HCT116 (cell line): ENCODE measurements at regions not wholly inside any gene's neighbourhood (a gene's known extent, or its start where the extent isn't known, plus 50 kb on each side); places are given as distances from the start of the nearest gene placed in this dataset.

Experiments used
- CEBPB ChIP-seq: IDR thresholded peaks from 2 replicates; pipeline ENCODE4 v1.6.1; 2012; ENCODE audit warnings: low read depth
- EZH2 ChIP-seq: fragments of 200-600 bp; sonication (generic); IDR thresholded peaks from 2 replicates; pipeline ENCODE4 v1.6.1; 2017; ENCODE audit warnings: antibody characterized with exemption, mixed run types
- JUND ChIP-seq: IDR thresholded peaks from 2 replicates; pipeline ENCODE4 v1.6.1; 2012
- POLR2A ChIP-seq: IDR thresholded peaks from 2 replicates; pipeline ENCODE4 v1.7.0; 2011; ENCODE audit warnings: borderline replicate concordance; ENCODE audit not compliant: insufficient read depth, insufficient read length; ENCODE audit errors: extremely low read depth
- TCF7L2 ChIP-seq: IDR thresholded peaks from 2 replicates; pipeline ENCODE4 v1.7.0; 2011; ENCODE audit warnings: borderline replicate concordance, inconsistent platforms; ENCODE audit not compliant: insufficient read depth, insufficient read length; ENCODE audit errors: extremely low read depth
- YY1 ChIP-seq: IDR thresholded peaks from 2 replicates; pipeline ENCODE4 v1.6.1; 2011; ENCODE audit warnings: low read length, low read depth, moderate library complexity, mild to moderate bottlenecking; ENCODE audit not compliant: insufficient replicate concordance; ENCODE audit errors: extremely low read depth
- TF ChIP-seq, protein P1 (sequence below), 3 experiments: fragments of 200-600 bp in 1 of 3; sonication (generic) in 1 of 3; IDR thresholded peaks in 2 of 3; conservative IDR thresholded peaks in 1 of 3; 2 replicates each; pipeline ENCODE4 v1.5.1; 2012 to 2017; ENCODE audit warnings: low read depth in 2 of 3, low read length in 2 of 3, antibody characterized with exemption in 1 of 3, borderline replicate concordance in 1 of 3, control low read depth in 1 of 3, mild to moderate bottlenecking in 1 of 3, mixed read lengths in 1 of 3, mixed run types in 1 of 3, moderate library complexity in 1 of 3; ENCODE audit not compliant: insufficient read depth in 1 of 3
- TF ChIP-seq, protein P2 (sequence below): IDR thresholded peaks from 2 replicates; pipeline ENCODE4 v1.6.1; 2012; ENCODE audit warnings: low read depth
- TF ChIP-seq, protein P3 (sequence below): IDR thresholded peaks from 2 replicates; pipeline ENCODE4 v1.6.1; 2012

DNA sequence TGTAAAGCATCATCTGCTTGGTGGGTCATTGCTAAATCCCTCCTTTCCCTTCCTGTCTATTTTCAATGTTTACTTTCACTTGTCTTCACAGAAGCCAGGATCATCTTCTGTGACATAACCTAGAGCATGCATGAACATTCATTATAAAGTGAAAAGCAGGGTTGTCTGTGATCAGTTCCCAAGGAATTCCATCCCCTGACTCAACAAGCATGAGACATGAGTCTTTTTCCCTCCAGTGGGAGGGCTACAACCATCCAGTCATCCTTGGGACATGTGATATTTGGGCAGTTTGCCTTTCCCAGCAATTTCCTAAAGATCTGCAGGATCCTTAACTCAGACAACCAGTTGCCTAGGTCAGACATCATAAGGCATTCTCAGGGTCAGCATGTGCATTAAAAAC, 166.3 kb upstream of the TMEM196 start:
- TF ChIP-seq POLR2A (no peak), YY1 (no peak), EZH2 (no peak), TCF7L2 (no peak), JUND (no peak), CEBPB (no peak)
- TF ChIP-seq, protein P1, sequence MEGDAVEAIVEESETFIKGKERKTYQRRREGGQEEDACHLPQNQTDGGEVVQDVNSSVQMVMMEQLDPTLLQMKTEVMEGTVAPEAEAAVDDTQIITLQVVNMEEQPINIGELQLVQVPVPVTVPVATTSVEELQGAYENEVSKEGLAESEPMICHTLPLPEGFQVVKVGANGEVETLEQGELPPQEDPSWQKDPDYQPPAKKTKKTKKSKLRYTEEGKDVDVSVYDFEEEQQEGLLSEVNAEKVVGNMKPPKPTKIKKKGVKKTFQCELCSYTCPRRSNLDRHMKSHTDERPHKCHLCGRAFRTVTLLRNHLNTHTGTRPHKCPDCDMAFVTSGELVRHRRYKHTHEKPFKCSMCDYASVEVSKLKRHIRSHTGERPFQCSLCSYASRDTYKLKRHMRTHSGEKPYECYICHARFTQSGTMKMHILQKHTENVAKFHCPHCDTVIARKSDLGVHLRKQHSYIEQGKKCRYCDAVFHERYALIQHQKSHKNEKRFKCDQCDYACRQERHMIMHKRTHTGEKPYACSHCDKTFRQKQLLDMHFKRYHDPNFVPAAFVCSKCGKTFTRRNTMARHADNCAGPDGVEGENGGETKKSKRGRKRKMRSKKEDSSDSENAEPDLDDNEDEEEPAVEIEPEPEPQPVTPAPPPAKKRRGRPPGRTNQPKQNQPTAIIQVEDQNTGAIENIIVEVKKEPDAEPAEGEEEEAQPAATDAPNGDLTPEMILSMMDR (IDR thresholded peaks at IDR 0.05 in 2 of 3, conservative IDR thresholded peaks at IDR 0.05 in 1 of 3; ENCODE audit: borderline replicate concordance in 1 of 3, insufficient read depth in 1 of 3, low read depth in 2 of 3, low read length in 2 of 3), result no peak
- TF ChIP-seq, protein P2, sequence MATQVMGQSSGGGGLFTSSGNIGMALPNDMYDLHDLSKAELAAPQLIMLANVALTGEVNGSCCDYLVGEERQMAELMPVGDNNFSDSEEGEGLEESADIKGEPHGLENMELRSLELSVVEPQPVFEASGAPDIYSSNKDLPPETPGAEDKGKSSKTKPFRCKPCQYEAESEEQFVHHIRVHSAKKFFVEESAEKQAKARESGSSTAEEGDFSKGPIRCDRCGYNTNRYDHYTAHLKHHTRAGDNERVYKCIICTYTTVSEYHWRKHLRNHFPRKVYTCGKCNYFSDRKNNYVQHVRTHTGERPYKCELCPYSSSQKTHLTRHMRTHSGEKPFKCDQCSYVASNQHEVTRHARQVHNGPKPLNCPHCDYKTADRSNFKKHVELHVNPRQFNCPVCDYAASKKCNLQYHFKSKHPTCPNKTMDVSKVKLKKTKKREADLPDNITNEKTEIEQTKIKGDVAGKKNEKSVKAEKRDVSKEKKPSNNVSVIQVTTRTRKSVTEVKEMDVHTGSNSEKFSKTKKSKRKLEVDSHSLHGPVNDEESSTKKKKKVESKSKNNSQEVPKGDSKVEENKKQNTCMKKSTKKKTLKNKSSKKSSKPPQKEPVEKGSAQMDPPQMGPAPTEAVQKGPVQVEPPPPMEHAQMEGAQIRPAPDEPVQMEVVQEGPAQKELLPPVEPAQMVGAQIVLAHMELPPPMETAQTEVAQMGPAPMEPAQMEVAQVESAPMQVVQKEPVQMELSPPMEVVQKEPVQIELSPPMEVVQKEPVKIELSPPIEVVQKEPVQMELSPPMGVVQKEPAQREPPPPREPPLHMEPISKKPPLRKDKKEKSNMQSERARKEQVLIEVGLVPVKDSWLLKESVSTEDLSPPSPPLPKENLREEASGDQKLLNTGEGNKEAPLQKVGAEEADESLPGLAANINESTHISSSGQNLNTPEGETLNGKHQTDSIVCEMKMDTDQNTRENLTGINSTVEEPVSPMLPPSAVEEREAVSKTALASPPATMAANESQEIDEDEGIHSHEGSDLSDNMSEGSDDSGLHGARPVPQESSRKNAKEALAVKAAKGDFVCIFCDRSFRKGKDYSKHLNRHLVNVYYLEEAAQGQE, result no peak
- TF ChIP-seq, protein P3, sequence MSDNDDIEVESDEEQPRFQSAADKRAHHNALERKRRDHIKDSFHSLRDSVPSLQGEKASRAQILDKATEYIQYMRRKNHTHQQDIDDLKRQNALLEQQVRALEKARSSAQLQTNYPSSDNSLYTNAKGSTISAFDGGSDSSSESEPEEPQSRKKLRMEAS, result no peak
